Inferior parietal cortex (tissue), 1 donor: ENCODE measurements at regions not wholly inside any gene's neighbourhood (a gene's known extent, or its start where the extent isn't known, plus 50 kb on each side); places are given as distances from the start of the nearest gene placed in this dataset.
"Not testable (repeated sequence)": the region's sequence is repeated elsewhere in the genome, so short reads cannot be mapped to it uniquely, and the experiment has no call there.

Source experiments
- DNase-seq: peaks from one replicate; pipeline ENCODE4 v3.0.0-alpha.2; 2016; ENCODE audit errors: extremely low spot score

DNA sequence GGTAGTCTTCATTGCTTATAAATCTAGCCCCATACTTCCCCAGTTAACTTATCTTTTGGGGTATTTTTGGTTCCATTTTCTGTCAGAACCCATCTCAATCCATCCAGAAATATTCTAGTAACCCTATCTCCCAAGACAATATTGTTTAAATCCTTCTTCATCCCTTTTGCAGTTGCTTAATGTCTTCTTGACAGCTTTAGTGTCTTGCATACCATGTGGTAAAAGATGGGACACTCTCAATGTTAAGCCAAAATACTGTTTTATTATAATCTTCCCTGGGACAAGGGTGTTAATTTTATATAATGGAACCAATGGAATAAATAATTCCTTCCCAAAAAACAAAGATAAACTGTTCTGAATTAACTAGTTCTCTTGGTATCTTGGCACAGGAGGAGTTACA lies 450.2 kb downstream of the CCER1 start:
- DNase-seq: no peak

DNA sequence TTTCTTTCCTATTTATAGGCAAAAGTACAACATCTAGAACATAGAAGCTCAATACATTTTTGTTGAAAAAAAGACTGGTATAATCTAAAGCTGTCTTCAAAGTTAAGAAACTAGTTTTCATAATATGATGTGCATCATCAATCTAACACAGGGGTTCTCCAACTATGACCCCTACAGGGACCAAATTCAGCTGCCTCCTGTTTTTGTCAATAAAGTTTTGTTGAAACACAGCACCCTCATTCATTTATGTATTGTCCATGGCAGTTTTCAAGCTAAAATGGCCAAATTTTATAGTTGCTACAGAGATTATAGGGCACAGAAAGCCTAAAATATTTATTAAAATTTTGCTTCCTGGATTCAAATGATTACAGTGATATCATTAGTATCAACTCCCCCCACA lies 452.9 kb downstream of the CCER1 start:
- no peak for DNase-seq

DNA sequence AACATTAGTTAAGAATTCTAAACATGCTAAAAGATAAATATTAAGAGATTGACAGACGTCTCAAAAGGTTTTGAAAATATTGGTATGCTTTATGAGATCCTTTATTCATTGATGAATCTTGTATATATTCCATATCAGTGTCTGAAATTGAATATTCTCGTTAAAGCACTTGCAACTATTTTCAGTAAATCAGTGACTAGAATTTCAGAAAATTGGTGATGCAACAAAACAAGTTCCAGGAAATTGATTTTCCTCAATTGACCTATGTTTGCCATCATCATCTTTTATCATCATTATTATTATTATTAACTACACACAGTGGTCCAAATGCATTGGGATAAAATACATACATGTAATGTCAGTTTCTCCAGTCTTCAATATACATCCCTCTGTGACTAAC lies 453.6 kb downstream of the CCER1 start:
- DNase-seq: no peak

DNA sequence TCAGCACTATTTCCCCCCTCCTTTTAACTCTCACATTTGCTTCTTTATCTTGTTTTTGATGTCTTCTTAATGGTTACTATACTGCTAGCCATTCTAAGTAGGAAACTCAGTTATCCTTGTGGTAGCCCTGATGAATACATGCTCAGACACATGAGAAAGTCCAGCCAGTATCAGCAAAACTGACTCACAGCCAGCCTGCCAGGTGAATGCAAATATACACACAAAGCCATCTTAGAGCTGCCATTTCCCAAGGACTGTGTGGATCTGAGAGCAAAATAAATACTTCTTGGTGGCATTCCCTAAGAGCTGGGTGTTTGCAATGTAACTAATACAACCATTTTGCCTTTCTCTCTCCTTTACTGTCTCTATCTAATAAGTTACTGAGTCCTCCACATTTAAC lies 455.2 kb downstream of the CCER1 start:
- DNase-seq: no peak

DNA sequence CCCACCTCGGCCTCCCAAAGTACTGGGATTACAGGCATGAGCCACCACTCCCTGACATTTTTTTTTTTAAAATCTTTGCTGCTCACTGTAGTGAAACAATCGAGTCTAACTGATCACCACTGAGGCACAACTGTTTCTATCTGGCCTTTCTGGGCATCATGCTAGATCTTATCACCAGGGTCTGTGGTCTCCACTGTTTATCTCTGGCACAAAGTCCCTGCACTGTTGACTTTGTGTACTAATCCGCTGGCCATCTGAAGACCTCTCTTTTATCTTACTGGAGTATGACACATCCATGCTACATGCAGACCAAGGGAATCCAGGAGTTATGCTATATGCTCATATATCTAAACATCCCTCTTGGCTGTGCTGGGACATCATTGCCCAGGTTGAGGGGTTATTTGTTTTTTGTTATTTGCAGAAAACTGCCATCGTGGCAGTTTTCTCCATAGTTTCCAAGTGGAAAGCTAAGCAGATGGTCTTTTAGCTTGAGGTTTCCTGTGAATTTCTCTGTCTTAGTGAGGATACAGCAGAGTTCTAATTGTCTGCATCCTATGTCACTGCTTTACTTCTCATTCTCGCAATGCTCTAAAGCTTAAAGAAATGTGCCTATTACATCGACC lies 456.9 kb downstream of the CCER1 start:
- no peak for DNase-seq

DNA sequence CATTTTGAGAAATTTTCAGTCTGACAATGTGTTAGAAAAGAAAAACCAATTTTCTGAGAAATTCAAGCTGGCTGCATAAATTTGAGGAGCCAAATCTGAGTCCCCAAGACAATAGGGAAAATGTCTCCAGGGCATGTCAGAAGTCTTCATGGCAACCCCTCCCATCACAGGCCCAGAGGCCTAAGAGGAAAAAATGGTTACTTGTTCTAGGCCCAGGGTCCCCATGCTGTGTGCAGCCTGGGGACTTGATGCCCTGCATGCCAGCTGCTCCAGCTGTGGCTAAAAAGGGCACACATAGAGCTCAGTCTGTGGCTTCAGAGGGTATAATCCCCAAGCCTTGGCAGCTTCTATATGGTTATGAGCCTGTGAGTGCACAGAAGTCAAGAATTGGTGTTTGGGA lies 464.6 kb downstream of the CCER1 start:
- no peak for DNase-seq

DNA sequence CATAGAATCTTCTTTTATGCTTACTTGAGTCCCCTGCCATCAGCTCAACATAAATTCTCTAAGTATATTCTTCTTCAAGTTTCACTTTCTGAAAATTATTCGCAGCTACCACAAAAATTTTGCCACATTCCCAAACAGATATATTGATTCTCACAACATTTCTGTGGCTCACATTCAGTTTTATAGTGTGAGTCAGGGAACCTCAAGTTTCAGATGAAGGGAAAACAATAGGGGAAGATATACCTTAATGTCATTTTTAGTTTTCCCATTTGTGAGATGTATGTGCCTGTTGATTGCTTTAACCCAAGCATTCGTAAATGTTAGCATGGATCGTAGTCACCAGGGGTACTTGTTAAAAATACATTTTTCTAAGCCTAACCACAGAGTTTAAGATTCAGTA lies 465.8 kb downstream of the CCER1 start:
- no peak for DNase-seq

DNA sequence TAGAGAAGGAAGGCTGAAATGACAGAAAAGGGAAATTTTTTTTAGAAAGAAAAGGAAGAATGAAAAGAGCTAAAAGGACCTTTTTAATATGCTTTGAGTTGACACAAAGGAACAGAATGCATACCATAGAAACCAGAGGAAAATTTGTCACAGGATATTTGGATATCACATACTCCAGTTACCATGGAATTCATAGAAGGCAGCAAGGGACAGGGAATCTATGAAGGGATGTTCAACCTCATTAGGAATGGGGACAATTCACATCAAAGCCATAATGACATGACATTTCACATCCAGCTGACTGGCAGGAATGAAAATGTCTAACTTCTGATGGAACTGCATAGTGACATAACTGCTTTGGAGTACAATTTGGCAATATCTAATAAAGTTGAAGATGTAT lies 469.4 kb downstream of the CCER1 start:
- no peak for DNase-seq

DNA sequence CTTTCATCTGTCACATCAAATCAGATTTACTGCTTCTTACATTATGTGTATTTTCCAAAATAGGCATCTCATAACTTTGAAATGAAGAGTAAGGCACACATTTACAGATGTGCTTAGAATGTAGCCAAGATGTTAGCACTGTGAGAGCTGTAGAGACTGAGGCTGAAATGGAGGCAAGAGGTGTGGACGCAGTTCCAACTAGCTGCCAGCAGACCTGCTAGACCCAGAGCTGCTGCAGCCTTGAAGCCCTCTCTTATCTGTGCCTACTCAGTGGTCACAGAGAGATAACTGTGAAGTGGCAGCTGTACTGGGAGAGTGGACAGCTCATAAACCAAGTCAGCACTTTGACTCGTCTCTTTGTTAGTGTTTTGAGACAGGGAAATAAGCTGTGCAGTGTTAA lies 470.9 kb downstream of the CCER1 start:
- no peak for DNase-seq

DNA sequence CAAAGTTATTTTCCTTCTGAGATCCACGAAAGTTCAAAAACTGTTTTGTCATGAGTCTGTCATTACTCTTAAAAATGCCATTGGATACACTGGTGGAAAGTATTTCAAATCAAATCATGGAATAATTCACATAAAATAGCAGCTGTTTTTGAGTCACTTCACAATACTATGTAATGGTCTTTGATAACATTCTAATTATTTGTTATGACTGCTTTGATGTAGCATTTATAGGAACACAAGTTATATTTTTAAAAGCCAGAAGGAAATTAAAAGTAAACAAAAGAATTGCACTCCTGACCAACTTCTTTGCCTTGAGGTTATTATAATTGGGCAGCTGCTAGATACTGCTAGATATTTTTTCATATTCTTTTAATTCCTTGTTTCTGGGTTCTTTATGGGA lies 473.2 kb downstream of the CCER1 start:
- no peak for DNase-seq

DNA sequence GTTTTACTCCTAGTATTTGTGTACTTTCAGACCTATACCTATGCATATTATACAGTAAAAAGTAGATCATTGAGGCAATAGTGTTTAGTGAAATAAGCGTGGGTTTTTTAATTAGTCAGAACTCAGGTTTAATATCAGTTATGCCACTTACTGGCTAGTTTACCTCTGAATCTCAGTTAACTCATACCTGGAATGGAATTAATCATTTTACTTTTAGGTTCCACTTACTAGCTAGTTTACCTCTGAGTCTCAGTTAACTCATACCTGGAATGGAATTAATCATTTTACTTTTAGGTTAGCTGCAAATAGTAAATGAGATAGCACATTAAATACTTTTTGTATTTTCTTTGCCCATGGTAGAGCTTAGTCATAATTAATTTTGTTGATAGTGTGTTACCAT lies 475.7 kb downstream of the CCER1 start:
- no peak for DNase-seq

DNA sequence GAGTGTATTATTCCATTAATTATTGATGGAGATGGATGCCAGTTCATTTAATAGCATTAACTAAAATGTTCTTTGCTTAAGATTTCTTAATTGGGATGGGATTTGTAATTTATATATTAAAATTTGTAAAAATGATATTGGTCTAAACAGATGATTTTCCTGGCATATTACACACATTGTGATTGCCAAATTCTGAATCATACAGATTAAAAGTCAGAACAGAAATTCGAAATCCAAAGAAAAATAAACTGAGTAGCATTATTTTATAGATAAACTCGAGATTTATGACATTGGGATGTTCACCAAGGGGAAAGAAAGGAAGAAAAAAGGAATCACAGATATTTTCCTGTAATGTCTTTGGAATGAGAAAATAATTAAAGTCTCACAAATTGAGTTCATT lies 481.1 kb downstream of the CCER1 start:
- no peak for DNase-seq

DNA sequence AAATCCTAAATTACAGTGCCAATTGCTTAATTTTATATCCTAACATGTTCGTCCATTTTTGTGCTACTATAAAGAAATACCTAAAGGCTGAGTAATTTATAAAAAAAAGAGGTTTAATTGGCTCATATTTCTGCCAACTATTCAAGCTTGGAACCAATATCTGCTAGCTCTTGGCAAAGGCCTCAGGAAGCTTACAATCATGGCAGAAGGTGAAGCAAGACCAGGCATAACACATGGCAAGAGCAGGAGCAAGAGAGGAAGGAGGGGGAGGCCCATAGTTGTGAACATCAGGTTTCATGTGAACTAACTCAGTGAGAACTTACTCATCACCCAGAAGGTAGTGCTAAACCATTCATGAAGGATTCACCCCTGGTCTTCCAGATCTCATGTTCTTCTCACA lies 494.3 kb downstream of the CCER1 start:
- no peak for DNase-seq

DNA sequence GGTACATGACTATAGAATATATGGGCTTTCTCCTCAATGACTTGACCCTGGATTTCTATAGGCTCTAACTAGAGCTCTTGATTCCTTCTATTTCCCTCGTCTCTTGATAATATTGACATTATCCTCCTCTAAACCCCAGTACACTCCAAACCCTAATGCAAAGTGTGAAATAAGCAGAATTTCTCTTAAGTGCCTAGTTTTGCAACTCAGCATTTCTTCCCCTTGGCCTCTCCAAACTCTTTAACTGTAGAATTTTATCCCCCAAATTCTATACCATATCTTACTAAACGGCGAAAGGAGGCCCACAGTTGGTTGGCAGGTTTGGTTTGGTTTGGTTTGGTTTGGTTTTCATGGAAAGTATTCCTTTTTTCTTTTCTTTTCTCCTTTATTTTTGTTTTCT lies 498.7 kb downstream of the CCER1 start:
- DNase-seq: no peak

DNA sequence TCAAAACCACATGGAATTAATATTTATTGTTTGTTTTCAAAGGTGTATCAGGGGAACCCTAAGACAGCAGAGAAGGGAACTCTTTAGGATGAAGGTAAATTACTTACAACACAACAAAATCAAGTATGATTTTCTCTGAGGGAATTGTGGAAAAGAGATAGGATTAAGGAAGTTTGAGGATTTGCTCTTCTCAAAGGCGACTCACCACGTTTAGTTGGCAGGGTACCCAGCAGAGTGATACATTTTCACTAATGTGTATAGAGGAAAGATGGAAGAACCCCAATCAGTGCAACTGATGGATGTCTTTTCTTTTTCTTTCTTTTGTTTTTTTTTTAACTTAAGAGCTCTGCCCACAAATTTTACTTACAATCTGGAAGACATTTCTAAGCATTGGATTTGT lies 499.2 kb downstream of the CCER1 start:
- DNase-seq: no peak

DNA sequence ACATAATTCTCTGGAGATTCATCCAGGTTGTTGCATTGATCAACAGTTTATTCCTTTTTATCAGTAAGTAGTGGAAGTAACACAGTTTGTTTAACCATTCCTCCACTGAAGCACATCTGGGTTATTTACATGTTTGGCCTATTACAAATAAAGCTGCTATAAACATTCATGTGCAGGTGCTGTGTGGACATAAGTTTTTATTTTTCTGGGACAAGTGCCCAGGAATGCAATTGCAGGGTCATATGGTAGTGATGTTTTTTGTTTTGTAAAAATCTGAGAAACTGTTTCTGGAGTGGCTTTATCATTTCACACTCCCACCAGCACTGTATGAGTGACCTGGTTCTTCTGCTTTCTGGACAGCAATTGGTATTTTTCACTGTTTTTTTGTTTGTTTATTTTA lies 505.4 kb downstream of the CCER1 start:
- DNase-seq: no peak

DNA sequence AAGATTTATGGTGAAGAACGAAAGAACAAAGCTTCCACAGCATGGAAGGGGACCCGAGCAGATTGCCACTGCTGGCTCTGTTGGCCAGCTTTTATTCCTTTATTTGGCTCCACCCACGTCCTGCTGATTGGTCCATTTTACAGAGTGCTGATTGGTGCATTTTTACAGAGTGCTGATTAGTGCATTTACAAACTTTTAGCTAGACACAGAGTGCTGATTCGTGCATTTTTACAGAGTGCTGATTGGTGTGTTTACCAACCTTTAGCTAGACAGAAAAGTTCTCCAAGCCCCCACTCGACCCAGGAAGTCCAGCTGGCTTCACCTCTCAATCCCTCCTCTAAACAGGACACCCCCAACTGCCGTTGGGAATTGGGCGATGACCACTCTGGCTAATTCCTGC lies 511.5 kb downstream of the CCER1 start:
- not testable (repeated sequence) for DNase-seq

DNA sequence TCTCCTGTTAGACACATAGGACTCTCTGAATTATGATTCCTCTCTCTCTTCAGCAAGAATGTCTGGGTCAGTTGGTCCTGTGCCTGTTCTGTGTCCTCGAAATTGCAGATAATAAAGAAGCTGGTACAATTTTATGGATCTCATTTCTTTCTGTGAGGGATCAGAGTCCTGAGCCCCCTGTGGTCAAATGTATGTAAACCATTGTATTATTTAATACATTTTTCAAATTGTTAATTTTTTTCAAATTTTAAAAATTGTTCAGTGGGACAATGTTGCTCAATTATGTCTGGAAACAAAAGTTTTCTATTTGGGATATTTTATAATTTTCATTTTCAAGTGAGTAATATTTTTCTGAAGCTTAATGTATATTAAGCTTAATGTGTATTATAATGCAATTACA lies 513.5 kb downstream of the CCER1 start:
- DNase-seq: no peak

DNA sequence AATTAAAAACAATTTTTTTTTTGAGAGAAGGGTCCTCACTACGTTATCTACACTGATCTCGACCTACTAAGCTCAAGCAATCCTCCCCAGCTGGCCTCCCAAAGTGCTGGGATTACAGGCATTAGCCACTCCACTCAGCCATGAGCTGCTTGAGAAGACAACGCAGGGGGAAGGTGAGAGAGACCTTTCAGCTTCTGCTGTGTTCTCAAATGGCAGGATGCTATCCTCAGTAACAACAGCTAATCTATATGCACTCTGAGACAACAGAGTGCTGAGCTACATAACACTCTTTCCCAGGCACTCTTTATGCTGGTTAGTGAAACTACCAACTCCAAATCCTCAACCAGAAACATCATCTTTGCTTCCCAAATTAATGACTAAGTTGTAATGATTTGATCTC lies 526.1 kb downstream of the CCER1 start:
- no peak for DNase-seq

DNA sequence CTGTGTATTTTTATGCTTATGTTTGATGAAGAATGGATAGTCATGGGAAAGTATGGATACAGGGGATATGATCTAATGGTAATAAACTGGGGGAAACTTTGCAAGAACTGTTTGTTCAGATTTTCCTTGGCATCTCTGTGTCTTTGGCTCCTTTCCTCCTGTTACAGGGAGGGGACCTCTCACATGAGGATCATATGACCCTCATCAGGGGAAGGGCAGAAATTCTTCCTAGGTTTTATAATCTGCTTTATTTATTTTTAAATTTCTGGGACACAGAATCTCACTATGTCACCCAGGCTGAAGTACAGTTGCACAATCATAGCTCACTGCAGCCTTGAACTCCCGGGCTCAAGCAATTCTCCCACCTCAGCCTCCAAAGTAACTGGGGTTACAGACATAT lies 526.5 kb downstream of the CCER1 start:
- no peak for DNase-seq

DNA sequence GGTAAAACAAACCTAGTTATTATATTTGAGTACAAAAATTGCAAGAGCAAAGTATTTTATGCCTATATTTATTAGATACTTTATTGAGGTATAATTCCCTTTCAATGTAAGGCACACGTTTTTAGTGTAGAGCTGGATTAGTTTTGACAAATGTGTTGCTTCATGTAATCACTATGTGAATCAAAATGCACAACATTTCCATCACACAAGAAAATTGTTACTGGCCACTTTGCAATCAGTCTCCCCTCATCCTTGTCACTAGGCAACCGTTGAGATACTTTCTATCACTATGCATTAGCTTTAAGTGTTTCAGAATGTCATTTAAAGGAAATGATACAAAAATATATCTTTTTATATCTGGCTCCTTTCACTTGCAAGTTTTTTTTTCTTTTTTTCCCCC lies 531.0 kb downstream of the CCER1 start:
- DNase-seq: no peak

DNA sequence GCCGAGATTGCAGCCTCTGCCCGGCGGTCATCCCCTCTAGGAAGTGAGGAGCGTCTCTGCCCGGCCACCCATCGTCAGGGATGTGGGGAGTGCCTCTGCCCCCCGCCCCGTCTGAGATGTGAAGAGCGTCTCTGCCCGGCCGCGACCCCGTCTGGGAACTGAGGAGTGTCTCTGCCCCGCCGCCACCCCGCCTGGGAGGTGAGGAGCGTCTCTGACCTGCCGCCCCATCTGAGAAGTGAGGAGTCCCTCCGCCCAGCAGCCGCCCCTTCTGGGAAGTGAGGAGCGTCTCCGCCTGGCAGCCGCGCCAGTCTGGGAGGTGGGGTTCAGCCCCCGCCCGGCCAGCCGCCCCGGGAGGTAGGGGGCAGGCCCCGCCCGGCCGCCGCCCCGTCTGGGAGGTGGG lies 544.0 kb downstream of the CCER1 start:
- DNase-seq: no peak

DNA sequence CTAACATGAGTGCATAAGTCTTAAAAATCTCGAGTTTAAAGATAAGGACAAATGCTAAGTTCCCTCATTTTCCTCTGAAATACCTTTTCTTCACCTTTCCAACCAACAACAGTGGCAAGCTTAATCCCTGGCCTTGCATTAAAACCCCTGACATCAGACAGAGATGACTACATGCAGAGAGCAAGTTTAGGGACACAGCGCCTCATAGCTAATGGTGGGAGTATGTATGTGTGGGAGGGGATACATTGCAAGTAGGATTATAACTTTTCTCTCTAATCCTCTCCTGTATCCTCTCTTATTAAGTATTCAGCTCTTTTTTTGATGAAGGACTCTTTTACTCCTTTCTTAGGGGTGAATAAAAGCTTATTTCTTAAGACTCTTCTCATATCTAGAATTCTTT lies 547.1 kb downstream of the CCER1 start:
- no peak for DNase-seq

DNA sequence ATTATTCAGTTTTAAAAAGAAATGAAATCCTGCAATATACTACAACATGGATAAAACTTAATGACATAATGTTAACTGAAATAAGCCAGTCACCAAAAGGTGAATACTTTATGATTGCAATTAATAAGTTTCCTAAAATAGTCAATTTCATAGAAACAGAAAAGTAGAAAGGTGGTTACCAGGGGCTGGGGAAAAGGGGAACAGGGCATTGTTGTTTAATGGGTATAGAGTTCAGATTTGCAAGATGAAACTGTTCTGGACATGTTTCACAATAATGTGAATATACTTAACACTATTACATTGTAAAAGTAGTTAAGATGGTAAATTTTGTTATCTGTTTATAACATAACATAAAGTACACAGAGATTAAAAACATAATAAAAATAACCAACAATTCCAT lies 550.9 kb downstream of the CCER1 start:
- no peak for DNase-seq

DNA sequence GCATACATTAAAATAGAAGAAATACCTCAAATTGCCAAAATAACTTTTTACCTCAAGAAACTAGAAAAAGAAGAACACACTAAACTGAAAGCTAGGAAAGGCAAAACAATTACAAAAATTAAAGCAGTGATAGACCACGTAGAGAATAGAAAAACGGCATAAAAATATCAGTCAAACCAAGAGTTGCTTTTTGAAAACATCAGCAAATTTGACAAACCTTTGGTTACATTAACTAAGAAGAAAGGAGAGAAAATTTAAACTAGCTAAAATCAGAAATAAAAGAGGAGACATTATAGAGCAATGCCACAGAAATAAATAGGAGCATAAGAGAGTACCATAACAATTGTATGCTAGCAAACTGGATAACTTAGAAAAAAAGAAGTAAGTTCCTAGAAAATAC lies 553.8 kb downstream of the CCER1 start:
- no peak for DNase-seq
